HS-5 (cell line): ENCODE measurements at regions not wholly inside any gene's neighbourhood (a gene's known extent, or its start where the extent isn't known, plus 50 kb on each side); places are given as distances from the start of the nearest gene placed in this dataset.

Experiments used
- DNase-seq: peaks from one replicate; pipeline ENCODE4 v3.0.0-alpha.2; 2012; ENCODE audit warnings: low read depth

GRCh38 chr9:26742828-26743476 is 149.7 kb downstream of the CAAP1 start:
- DNase-seq = no peak

- no peak for DNase-seq
These were observed 157.4 kb downstream of the CAAP1 start for GRCh38 chr9:26735160-26735559.

GRCh38 chr9:26729187-26729586 is 163.4 kb downstream of the CAAP1 start:
- DNase-seq = no peak

GRCh38 chr9:26727471-26727870 is 165.1 kb downstream of the CAAP1 start:
- no peak for DNase-seq

- peak; percentile 49 for DNase-seq
These were observed 167.0 kb downstream of the CAAP1 start for GRCh38 chr9:26725573-26725972.

- DNase-seq = no peak
These were observed 169.1 kb downstream of the CAAP1 start for GRCh38 chr9:26723486-26723885.

GRCh38 chr9:26722755-26723154 is 169.8 kb downstream of the CAAP1 start:
- DNase-seq = no peak

GRCh38 chr9:26710008-26710407 is 182.6 kb downstream of the CAAP1 start:
- no peak for DNase-seq

GRCh38 chr9:26706223-26706622 is 186.4 kb downstream of the CAAP1 start:
- DNase-seq = no peak

GRCh38 chr9:26695298-26695622 is 197.3 kb downstream of the CAAP1 start:
- no peak for DNase-seq

- DNase-seq = no peak
These were observed 198.0 kb downstream of the CAAP1 start for GRCh38 chr9:26694381-26695297.

- DNase-seq = no peak
These were observed 203.6 kb downstream of the CAAP1 start for GRCh38 chr9:26689041-26689440.

GRCh38 chr9:26687421-26687820 is 205.2 kb downstream of the CAAP1 start:
- no peak for DNase-seq

GRCh38 chr9:26685818-26686217 is 206.8 kb downstream of the CAAP1 start:
- DNase-seq = peak; percentile 49

- DNase-seq = no peak
These were observed 208.6 kb downstream of the CAAP1 start for GRCh38 chr9:26684029-26684428.

GRCh38 chr9:26682796-26683496 is 209.7 kb downstream of the CAAP1 start:
- no peak for DNase-seq

- no peak for DNase-seq
These were observed 210.6 kb downstream of the CAAP1 start for GRCh38 chr9:26682041-26682440.

GRCh38 chr9:26677965-26678706 is 214.5 kb downstream of the CAAP1 start:
- DNase-seq = no peak

GRCh38 chr9:26675035-26675434 is 217.6 kb downstream of the CAAP1 start:
- DNase-seq = no peak

GRCh38 chr9:26673261-26673660 is 219.3 kb downstream of the CAAP1 start:
- no peak for DNase-seq

- DNase-seq = no peak
These were observed 222.6 kb downstream of the CAAP1 start for GRCh38 chr9:26669701-26670670.
